ENCODE measurements at regions not wholly inside any gene's neighbourhood (a gene's known extent, or its start where the extent isn't known, plus 50 kb on each side); places are given as distances from the start of the nearest gene placed in this dataset.

DNA sequence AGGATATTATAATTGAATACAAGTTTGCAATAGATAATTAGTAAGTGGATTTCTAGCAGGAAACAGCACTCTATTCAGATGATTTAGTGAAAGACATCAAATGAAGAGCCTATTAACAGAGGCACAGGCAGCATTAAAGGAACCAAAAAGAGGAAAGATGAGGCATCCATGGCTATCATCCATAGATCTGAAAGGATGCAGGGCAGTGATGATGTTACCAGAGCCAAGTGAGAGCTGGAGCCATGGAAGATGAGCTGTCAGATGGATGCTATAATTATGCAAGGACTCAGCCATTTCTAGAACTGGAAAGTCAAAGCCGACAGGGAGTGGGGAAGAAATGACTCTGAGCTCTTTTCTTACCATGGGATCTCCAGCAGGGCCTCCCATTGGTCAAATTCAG is 66.8 kb upstream of the ANKEF1 start:
- TF ChIP-seq, protein P1, sequence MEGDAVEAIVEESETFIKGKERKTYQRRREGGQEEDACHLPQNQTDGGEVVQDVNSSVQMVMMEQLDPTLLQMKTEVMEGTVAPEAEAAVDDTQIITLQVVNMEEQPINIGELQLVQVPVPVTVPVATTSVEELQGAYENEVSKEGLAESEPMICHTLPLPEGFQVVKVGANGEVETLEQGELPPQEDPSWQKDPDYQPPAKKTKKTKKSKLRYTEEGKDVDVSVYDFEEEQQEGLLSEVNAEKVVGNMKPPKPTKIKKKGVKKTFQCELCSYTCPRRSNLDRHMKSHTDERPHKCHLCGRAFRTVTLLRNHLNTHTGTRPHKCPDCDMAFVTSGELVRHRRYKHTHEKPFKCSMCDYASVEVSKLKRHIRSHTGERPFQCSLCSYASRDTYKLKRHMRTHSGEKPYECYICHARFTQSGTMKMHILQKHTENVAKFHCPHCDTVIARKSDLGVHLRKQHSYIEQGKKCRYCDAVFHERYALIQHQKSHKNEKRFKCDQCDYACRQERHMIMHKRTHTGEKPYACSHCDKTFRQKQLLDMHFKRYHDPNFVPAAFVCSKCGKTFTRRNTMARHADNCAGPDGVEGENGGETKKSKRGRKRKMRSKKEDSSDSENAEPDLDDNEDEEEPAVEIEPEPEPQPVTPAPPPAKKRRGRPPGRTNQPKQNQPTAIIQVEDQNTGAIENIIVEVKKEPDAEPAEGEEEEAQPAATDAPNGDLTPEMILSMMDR (IDR thresholded peaks at IDR 0.05), result no peak
- TF ChIP-seq POLR2A (IDR thresholded peaks at IDR 0.05; ENCODE audit: low read depth), result no peak
- TF ChIP-seq POLR2AphosphoS5 (IDR thresholded peaks at IDR 0.05), result no peak
- TF ChIP-seq EP300 (IDR thresholded peaks at IDR 0.05), result no peak

Measured in esophagus muscularis mucosa (tissue), 4 donors.